VCaP (cell line): ENCODE measurements at regions not wholly inside any gene's neighbourhood (a gene's known extent, or its start where the extent isn't known, plus 50 kb on each side); places are given as distances from the start of the nearest gene placed in this dataset.

Experiments used
- H3K27ac ChIP-seq: fragments of 450-650 bp; 2 replicates; pipeline ENCODE4 v1.5.1; 2017
- TF ChIP-seq, protein P1 (sequence below): fragments of 450-650 bp; conservative IDR thresholded peaks from 2 replicates; pipeline ENCODE4 v1.5.1; 2017; ENCODE audit warnings: mild to moderate bottlenecking, moderate library complexity

DNA sequence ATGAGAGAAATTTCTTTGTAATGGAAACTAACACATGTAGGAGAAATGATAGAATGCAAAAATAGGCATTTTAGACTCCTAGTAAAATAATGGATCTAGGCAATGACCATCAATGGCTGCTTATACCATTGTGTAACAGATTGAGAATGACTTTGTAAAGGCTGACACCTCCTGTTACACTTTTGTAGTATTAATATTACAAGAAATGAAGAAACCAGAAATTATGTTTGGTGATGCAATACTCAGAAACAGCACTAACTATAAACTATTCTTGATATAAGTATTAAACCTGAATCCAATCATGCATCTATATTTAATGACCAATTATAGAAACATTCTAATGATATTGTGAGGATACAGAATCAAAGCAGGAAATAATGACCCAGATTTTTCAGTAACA is 108.5 kb upstream of the CNTN1 start:
- TF ChIP-seq, protein P1, sequence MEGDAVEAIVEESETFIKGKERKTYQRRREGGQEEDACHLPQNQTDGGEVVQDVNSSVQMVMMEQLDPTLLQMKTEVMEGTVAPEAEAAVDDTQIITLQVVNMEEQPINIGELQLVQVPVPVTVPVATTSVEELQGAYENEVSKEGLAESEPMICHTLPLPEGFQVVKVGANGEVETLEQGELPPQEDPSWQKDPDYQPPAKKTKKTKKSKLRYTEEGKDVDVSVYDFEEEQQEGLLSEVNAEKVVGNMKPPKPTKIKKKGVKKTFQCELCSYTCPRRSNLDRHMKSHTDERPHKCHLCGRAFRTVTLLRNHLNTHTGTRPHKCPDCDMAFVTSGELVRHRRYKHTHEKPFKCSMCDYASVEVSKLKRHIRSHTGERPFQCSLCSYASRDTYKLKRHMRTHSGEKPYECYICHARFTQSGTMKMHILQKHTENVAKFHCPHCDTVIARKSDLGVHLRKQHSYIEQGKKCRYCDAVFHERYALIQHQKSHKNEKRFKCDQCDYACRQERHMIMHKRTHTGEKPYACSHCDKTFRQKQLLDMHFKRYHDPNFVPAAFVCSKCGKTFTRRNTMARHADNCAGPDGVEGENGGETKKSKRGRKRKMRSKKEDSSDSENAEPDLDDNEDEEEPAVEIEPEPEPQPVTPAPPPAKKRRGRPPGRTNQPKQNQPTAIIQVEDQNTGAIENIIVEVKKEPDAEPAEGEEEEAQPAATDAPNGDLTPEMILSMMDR: no peak
- H3K27ac ChIP-seq: no peak overlapping the region

DNA sequence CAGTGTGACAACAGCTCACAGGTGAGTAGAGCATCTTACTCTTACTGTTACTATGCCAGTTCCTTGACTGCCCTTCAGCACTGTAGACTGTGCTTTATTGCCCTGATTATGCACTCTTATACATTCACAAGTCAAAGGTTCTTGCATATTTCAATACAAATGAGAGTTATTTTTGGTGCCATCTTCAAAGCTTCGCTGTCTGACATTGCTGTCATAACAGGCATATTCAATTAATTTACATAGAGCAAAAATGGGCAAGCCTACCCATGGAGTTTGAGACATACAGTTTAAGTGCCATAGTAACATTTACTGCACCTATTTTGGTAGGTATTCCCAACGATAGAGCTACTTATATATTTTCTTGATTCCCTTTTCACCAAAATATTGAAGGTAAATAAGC is 107.5 kb upstream of the CNTN1 start:
- H3K27ac ChIP-seq: no peak overlapping the region
- TF ChIP-seq, protein P1: no peak

DNA sequence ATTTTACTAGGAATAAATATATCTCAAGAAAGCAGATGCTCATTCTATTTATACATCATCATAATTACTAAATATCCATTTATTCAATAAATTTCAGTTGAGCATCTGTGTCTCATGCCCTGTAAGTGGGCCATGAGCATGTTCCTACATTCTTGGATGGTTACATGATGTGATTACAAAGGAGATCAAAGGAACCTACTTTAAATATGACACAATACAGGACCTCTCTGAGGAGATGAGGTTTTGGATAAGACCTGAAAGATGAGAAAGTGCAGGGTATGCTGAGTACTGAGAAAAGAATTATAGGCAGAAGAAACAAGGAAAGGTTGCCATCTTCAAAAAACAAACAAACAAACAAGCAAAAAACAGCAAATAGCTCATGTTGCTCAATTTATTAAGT is 105.4 kb upstream of the CNTN1 start:
- no peak overlapping the region for H3K27ac ChIP-seq
- TF ChIP-seq, protein P1: no peak

DNA sequence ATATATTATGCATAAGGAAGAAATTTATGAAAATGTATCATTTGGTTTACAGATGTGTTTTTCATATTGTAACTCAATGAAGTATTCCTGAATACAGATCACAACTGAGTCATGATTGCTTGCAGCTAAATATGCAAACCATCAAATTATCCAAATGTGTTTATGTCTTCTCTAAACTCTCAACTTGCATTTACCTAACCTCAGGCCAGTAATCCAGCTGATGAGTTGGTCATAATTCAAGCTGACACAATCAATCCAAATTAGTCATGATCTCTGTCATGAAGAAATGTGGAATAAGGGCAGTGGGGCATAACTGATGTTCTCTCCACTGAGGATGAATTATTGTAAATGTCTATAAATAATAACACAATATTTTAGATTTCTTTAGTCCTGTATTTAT is 104.8 kb upstream of the CNTN1 start:
- H3K27ac ChIP-seq: no peak overlapping the region
- TF ChIP-seq, protein P1: no peak

DNA sequence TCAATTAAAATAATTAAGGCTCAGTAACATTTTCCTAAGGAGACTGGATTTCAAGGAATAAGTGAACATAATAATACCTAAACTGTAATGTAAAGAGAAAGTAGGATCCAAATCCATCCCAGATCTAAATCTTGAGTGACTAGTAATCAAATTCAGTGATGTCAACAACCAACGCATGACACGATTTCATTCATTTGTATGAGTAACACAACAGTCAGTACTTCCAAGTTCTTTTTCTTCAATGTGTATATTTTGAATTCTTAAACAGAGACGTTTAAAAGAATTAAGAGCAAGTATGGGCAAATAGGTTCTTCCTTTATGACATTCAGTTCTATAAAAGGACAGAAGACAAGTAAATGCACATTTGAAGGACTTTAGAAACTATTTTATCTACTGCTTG is 104.3 kb upstream of the CNTN1 start:
- no peak overlapping the region for H3K27ac ChIP-seq
- TF ChIP-seq, protein P1: no peak

DNA sequence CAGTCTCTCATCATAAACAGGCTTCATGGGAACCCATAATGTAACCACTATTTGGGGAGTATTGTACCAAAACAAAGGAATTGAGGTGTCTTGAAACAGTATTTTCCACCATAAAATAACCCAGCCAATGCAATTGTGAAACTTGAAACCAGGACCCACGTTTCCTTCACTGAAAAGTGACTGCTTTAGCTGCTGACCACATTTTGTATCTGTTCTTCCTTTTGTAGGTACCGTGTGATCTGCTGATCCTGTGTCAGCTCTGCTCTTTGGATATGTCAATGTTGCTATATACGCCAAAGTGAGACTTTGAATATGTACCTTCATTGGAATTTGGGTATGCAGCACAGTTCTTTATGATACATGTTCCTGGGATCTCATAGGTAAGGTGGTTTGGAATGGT is 95.1 kb upstream of the CNTN1 start:
- TF ChIP-seq, protein P1: no peak
- no peak overlapping the region for H3K27ac ChIP-seq

DNA sequence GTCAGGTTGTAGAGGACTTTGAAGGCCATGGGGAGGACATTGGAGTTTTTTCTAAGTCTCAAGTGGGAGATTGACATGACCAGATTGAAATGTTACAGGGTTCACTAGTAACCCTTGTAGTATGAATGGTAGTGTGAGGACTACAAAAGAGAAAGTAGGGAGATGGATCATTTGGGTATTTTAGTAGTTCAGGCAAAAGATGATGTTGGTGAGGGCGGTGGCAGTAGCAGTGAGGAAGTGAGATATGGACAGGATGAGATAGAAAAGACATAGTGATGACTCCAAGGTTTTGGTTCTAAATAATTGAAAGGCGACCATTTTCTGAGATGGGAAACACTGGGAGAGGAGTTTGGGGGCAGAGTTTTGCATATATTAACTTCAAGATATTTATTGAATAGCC is 94.2 kb upstream of the CNTN1 start:
- no peak overlapping the region for H3K27ac ChIP-seq
- TF ChIP-seq, protein P1: no peak

DNA sequence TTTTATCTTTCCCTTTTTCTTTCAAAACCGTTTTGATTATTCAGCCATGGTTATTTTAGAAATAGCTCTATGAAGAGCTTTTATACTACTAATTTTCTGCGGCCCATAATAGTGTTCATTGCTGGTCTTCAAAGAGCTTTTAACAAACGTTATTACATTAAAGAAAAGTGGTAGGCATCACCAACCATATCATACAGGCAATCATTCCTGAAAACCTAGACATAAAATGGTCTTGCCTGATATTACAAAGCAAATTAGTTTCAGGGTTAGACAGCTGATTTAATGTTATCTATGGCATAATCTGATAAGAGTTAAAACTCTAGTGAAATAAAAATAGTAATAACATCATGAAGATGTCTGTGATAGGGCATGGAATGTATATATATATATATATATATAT is 89.7 kb upstream of the CNTN1 start:
- TF ChIP-seq, protein P1: no peak
- H3K27ac ChIP-seq: no peak overlapping the region
